ENCODE measurements at regions not wholly inside any gene's neighbourhood (a gene's known extent, or its start where the extent isn't known, plus 50 kb on each side); places are given as distances from the start of the nearest gene placed in this dataset.

DNA sequence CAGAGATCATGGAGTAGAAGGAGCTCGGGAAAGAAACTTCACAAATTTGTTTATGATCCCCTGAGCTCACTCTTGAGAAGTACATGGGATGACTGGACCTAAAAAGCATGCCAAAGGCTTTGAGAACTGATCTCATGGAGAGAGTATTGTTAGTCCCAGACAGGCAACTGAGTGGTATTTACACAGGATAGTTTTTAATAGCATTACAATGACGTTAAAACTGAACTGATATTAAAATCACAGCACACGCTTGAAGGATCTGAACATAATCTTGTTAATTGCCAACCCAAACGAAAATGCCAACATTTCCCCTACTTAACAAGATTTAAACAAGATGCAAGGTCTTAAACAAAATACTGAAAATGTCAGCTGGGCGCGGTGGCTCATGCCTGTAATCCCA lies 113.2 kb upstream of the NLGN1 start:
- CTCF ChIA-PET = no interaction called here
- POLR2A ChIA-PET = no interaction called here
- no peaks in the 10 kb centered on the region for H3K36me3 Mint-ChIP-seq
- H3K4me1 Mint-ChIP-seq = no peaks in the 10 kb centered on the region
- no peaks in the 10 kb centered on the region for H3K27me3 Mint-ChIP-seq
- Histone ChIP-seq H3K4me3 (ENCODE audit: low read length) (no peak overlapping the region), H3K9me3 (ENCODE audit: low read length) (no peaks in the 10 kb centered on the region), H3K27me3 (ENCODE audit: insufficient read depth, low read length, poor library complexity, severe bottlenecking) (no peaks in the 10 kb centered on the region), H3K27ac (ENCODE audit: low read depth, low read length) (no peak overlapping the region), H3K4me1 (ENCODE audit: insufficient read depth, low read length) (no peaks in the 10 kb centered on the region), H3K36me3 (ENCODE audit: insufficient read depth, low read length) (no peaks in the 10 kb centered on the region)
- H3K9me3 Mint-ChIP-seq = peaks cover 0 to 8% (median 4%) of the 10 kb centered on the region in 5 donors
- H3K4me3 Mint-ChIP-seq = no peak overlapping the region
- no peak for DNase-seq
- H3K27ac Mint-ChIP-seq = no peak overlapping the region

DNA sequence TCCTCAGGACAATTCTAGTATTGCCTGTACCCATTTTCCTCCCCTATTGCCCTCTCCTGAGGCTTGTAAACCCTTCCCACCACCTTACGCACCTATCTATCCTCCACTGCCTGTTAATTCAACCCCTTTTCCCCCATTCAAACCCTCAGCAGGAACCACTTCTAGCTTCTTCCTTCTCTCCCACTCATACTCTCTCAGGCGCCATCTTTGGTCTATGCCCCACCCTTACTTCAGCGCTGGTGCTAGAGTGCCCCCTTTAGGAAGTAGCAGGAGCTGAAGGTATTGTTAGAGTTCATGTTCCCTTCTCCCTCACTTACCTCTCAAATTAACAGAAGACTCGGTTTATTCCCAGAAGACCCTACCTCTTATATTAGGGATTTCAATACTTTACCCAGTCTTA lies 121.8 kb upstream of the NLGN1 start:
- no peaks in the 10 kb centered on the region for H3K36me3 ChIP-seq (ENCODE audit: insufficient read depth, low read length)
- H3K9me3 ChIP-seq (ENCODE audit: low read length) = no peaks in the 10 kb centered on the region
- H3K4me1 ChIP-seq (ENCODE audit: insufficient read depth, low read length) = no peaks in the 10 kb centered on the region
- H3K4me3 ChIP-seq (ENCODE audit: low read length) = no peak overlapping the region
- Mint-ChIP-seq H3K27me3 (no peaks in the 10 kb centered on the region), H3K36me3 (no peaks in the 10 kb centered on the region), H3K4me1 (no peaks in the 10 kb centered on the region), H3K27ac (peak overlapping the region in 1 of 8 donors; percentile 34), H3K9me3 (peaks cover 0 to 8% (median 7%) of the 10 kb centered on the region in 5 donors), H3K4me3 (no peak overlapping the region)
- no peaks in the 10 kb centered on the region for H3K27me3 ChIP-seq (ENCODE audit: insufficient read depth, low read length, poor library complexity, severe bottlenecking)
- DNase-seq = no peak
- POLR2A ChIA-PET = no interaction called here
- CTCF ChIA-PET = no interaction called here
- H3K27ac ChIP-seq (ENCODE audit: low read depth, low read length) = no peak overlapping the region

DNA sequence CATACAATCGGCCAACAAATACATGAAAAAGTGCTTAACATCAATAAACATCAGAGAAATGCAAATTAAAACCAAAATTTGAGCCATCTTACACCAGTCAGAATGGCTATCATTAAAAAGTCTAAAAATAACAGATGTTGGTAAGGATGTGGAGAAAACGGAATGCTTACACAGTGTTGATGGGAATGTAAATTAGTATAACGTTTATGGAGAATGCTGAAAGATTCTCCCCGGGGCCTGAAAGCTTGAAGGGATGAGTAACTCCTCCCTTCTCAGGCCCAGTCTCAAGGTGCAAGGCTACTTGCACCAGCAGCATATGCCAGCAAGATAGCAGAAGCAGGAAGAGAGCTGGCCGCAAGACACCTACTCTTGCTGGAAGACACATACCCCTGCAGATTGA lies 123.7 kb upstream of the NLGN1 start:
- H3K4me3 Mint-ChIP-seq = no peak overlapping the region
- H3K27me3 Mint-ChIP-seq = no peaks in the 10 kb centered on the region
- ChIA-PET POLR2A (no interaction called here), CTCF (no interaction called here)
- H3K36me3 Mint-ChIP-seq = no peaks in the 10 kb centered on the region
- H3K4me1 ChIP-seq (ENCODE audit: insufficient read depth, low read length) = no peaks in the 10 kb centered on the region
- peaks cover 0 to 8% (median 7%) of the 10 kb centered on the region in 5 donors for H3K9me3 Mint-ChIP-seq
- DNase-seq = no peak
- no peaks in the 10 kb centered on the region for H3K4me1 Mint-ChIP-seq
- no peaks in the 10 kb centered on the region for H3K36me3 ChIP-seq (ENCODE audit: insufficient read depth, low read length)
- no peaks in the 10 kb centered on the region for H3K9me3 ChIP-seq (ENCODE audit: low read length)
- no peaks in the 10 kb centered on the region for H3K27me3 ChIP-seq (ENCODE audit: insufficient read depth, low read length, poor library complexity, severe bottlenecking)
- H3K4me3 ChIP-seq (ENCODE audit: low read length) = no peak overlapping the region
- no peak overlapping the region for H3K27ac Mint-ChIP-seq
- H3K27ac ChIP-seq (ENCODE audit: low read depth, low read length) = no peak overlapping the region

DNA sequence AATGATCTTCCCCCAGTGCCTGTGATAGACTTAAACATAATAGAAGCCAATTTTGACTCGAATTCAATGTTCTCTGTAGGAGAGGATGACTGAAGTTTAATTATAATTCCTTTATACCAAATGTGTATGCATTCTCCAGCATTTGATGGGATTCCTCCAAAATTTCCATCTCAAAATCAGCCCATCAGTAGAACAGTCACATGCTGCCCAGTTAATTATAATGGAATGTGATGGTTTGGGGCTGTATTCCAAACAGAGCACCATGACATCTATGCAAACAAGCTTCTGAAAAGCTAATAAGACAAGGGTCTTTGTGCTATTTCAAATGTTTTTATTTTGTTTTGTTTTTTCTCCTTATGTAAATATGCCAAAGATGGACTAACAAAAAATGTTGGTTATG lies 127.7 kb upstream of the SPATA16 start:
- no peak for DNase-seq
- Histone ChIP-seq H3K27me3 (ENCODE audit: insufficient read depth, low read length, poor library complexity, severe bottlenecking) (no peaks in the 10 kb centered on the region), H3K4me3 (ENCODE audit: low read length) (no peak overlapping the region), H3K9me3 (ENCODE audit: low read length) (no peaks in the 10 kb centered on the region), H3K36me3 (ENCODE audit: insufficient read depth, low read length) (no peaks in the 10 kb centered on the region), H3K4me1 (ENCODE audit: insufficient read depth, low read length) (no peaks in the 10 kb centered on the region), H3K27ac (ENCODE audit: low read depth, low read length) (no peak overlapping the region)
- ChIA-PET POLR2A (no interaction called here), CTCF (no interaction called here)
- Mint-ChIP-seq H3K4me1 (no peaks in the 10 kb centered on the region), H3K4me3 (no peak overlapping the region), H3K36me3 (no peaks in the 10 kb centered on the region), H3K27me3 (no peaks in the 10 kb centered on the region), H3K27ac (no peak overlapping the region), H3K9me3 (peaks cover 0 to 5% (median 0%) of the 10 kb centered on the region in 5 donors)

DNA sequence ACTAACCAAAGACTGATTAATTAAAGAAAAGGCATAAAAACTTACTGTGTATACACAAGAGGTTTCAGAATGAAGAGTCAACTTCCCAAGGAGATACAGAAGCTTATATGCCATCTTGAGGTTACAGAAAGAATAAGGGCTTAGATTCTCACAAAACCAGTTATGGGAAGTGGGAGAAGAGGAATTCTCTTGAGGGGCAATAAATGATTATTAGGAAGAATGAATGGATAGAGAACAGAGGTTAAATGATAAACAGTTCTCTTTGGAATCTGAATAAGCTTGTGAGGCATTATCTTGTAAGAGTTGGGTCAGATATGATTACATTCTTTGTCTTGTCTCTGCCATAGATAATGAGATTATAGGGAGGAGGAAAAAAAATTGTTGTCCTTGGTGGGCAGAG lies 126.7 kb upstream of the SPATA16 start:
- CTCF ChIA-PET = no interaction called here
- Histone ChIP-seq H3K27ac (ENCODE audit: low read depth, low read length) (no peak overlapping the region), H3K27me3 (ENCODE audit: insufficient read depth, low read length, poor library complexity, severe bottlenecking) (no peaks in the 10 kb centered on the region), H3K36me3 (ENCODE audit: insufficient read depth, low read length) (no peaks in the 10 kb centered on the region), H3K4me1 (ENCODE audit: insufficient read depth, low read length) (no peaks in the 10 kb centered on the region), H3K9me3 (ENCODE audit: low read length) (no peaks in the 10 kb centered on the region), H3K4me3 (ENCODE audit: low read length) (no peak overlapping the region)
- Mint-ChIP-seq H3K4me1 (no peaks in the 10 kb centered on the region), H3K36me3 (no peaks in the 10 kb centered on the region), H3K9me3 (no peaks in the 10 kb centered on the region), H3K27me3 (no peaks in the 10 kb centered on the region), H3K4me3 (no peak overlapping the region), H3K27ac (no peak overlapping the region)
- POLR2A ChIA-PET = no interaction called here
- DNase-seq = no peak

DNA sequence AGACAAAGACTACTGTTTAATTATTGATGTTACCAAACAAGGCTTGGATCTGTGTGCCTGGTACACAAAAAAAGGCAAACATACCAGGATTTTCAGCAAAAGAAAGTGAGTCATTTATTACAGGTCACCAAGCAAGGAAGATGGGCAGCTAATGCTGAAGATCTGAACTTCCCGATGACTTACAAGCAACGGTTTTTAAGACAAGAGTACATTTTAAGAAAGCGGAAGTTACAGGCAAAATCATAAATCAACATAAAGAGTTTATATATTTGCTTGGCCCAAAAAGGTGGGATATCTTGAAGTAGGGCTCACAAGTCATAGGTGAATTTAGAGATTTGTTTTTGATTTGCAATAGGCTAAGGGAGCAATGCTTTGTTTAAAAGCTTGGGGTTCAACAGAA lies 125.4 kb upstream of the SPATA16 start:
- Mint-ChIP-seq H3K9me3 (peaks cover 0 to 2% (median 0%) of the 10 kb centered on the region in 5 donors), H3K4me3 (no peak overlapping the region), H3K27me3 (no peaks in the 10 kb centered on the region), H3K27ac (no peak overlapping the region), H3K36me3 (no peaks in the 10 kb centered on the region), H3K4me1 (no peaks in the 10 kb centered on the region)
- Histone ChIP-seq H3K27ac (ENCODE audit: low read depth, low read length) (no peak overlapping the region), H3K4me1 (ENCODE audit: insufficient read depth, low read length) (no peaks in the 10 kb centered on the region), H3K27me3 (ENCODE audit: insufficient read depth, low read length, poor library complexity, severe bottlenecking) (no peaks in the 10 kb centered on the region), H3K4me3 (ENCODE audit: low read length) (no peak overlapping the region), H3K36me3 (ENCODE audit: insufficient read depth, low read length) (no peaks in the 10 kb centered on the region), H3K9me3 (ENCODE audit: low read length) (no peaks in the 10 kb centered on the region)
- ChIA-PET CTCF (no interaction called here), POLR2A (no interaction called here)
- no peak for DNase-seq

DNA sequence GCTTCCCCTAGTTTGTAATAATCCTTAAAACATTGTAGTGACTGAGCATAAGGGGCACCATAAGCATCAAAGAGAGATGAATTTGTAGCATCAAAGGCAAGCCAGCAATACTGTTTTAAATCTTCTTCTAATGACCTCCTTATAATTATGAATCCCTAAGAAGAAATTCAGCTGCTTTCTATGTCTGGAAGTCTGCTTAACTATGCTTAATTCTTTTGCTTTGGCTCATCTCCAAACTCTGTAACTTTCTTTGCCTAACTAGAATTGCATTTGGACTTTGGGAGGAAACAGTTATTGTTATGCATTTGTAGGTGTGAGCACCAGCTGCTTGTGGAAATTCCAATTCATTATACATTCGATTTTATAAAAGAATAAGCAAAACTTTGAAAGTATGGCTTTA lies 117.7 kb upstream of the SPATA16 start:
- H3K27ac Mint-ChIP-seq = no peak overlapping the region
- no peaks in the 10 kb centered on the region for H3K27me3 ChIP-seq (ENCODE audit: insufficient read depth, low read length, poor library complexity, severe bottlenecking)
- no peaks in the 10 kb centered on the region for H3K9me3 ChIP-seq (ENCODE audit: low read length)
- ChIA-PET POLR2A (no interaction called here), CTCF (no interaction called here)
- H3K4me1 ChIP-seq (ENCODE audit: insufficient read depth, low read length) = no peaks in the 10 kb centered on the region
- no peak overlapping the region for H3K4me3 Mint-ChIP-seq
- no peaks in the 10 kb centered on the region for H3K36me3 ChIP-seq (ENCODE audit: insufficient read depth, low read length)
- no peaks in the 10 kb centered on the region for H3K27me3 Mint-ChIP-seq
- H3K4me3 ChIP-seq (ENCODE audit: low read length) = no peak overlapping the region
- no peak for DNase-seq
- H3K36me3 Mint-ChIP-seq = no peaks in the 10 kb centered on the region
- H3K9me3 Mint-ChIP-seq = peaks cover 0 to 7% (median 0%) of the 10 kb centered on the region in 5 donors
- H3K4me1 Mint-ChIP-seq = no peaks in the 10 kb centered on the region
- H3K27ac ChIP-seq (ENCODE audit: low read depth, low read length) = no peak overlapping the region

DNA sequence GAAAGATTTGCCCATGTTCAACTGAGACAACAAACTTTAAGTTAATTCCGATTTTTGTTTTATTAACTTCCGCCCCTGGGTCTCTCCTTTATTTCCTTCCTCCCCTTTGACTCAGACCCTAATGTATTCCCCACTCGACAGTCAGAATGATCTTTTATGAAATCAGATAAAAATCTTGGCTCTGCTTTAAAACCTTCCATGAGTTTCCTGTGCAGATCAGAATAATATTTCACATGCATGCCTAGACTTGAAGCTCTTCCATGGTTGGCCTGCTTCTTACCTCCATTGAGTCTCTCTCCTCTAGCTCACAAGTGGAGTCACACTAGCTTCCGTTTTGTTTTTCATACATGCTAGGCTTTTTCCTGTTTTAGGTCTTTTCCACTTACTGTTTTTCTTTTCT lies 116.8 kb upstream of the SPATA16 start:
- Mint-ChIP-seq H3K4me1 (no peaks in the 10 kb centered on the region), H3K4me3 (no peak overlapping the region), H3K9me3 (peaks cover 0 to 7% (median 0%) of the 10 kb centered on the region in 5 donors), H3K36me3 (no peaks in the 10 kb centered on the region), H3K27me3 (no peaks in the 10 kb centered on the region), H3K27ac (no peak overlapping the region)
- ChIA-PET CTCF (no interaction called here), POLR2A (no interaction called here)
- Histone ChIP-seq H3K4me3 (ENCODE audit: low read length) (no peak overlapping the region), H3K36me3 (ENCODE audit: insufficient read depth, low read length) (no peaks in the 10 kb centered on the region), H3K27ac (ENCODE audit: low read depth, low read length) (no peak overlapping the region), H3K4me1 (ENCODE audit: insufficient read depth, low read length) (no peaks in the 10 kb centered on the region), H3K9me3 (ENCODE audit: low read length) (no peaks in the 10 kb centered on the region), H3K27me3 (ENCODE audit: insufficient read depth, low read length, poor library complexity, severe bottlenecking) (no peaks in the 10 kb centered on the region)
- DNase-seq = no peak

DNA sequence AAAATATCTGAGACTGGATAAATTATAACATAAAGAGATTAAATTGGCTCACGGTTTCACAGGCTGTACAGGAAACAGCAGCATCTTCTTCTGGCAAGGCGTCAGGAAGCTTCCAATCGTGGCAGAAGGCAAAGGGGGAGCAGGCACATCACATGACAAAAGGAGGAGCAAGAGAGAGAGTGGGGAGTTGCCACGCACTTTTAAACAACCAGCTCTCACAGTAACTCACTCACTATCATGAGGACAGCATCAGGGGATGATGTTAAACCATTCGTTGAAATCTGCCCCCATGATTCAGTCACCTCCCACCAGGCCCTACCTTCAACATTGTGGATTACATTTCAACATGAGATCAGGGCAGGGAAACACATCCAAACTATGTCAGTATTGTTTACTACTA lies 114.5 kb upstream of the SPATA16 start:
- Histone ChIP-seq H3K27me3 (ENCODE audit: insufficient read depth, low read length, poor library complexity, severe bottlenecking) (no peaks in the 10 kb centered on the region), H3K4me3 (ENCODE audit: low read length) (no peak overlapping the region), H3K36me3 (ENCODE audit: insufficient read depth, low read length) (no peaks in the 10 kb centered on the region), H3K4me1 (ENCODE audit: insufficient read depth, low read length) (no peaks in the 10 kb centered on the region), H3K27ac (ENCODE audit: low read depth, low read length) (no peak overlapping the region), H3K9me3 (ENCODE audit: low read length) (no peaks in the 10 kb centered on the region)
- no peak for DNase-seq
- Mint-ChIP-seq H3K36me3 (no peaks in the 10 kb centered on the region), H3K9me3 (peaks cover 0 to 7% (median 1%) of the 10 kb centered on the region in 5 donors), H3K27ac (no peak overlapping the region), H3K27me3 (no peaks in the 10 kb centered on the region), H3K4me1 (no peaks in the 10 kb centered on the region), H3K4me3 (no peak overlapping the region)
- ChIA-PET POLR2A (no interaction called here), CTCF (no interaction called here)
